ENCODE measurements at regions not wholly inside any gene's neighbourhood (a gene's known extent, or its start where the extent isn't known, plus 50 kb on each side); places are given as distances from the start of the nearest gene placed in this dataset.

GRCh38 chr15:93188236-93188635 is 99.2 kb upstream of the RGMA start (continued):
- TF ChIP-seq CSRNP3 (CRISPR knock-in tag; IDR thresholded peaks at IDR 0.05) (no peak), ZNF70 (CRISPR knock-in tag; IDR thresholded peaks at IDR 0.05) (no peak), ZFP3 (CRISPR knock-in tag; IDR thresholded peaks at IDR 0.05) (no peak)

- no peak for TF ChIP-seq PATZ1 (CRISPR knock-in tag; IDR thresholded peaks at IDR 0.05; ENCODE audit: borderline replicate concordance)
- TF ChIP-seq ZFP3 (CRISPR knock-in tag; IDR thresholded peaks at IDR 0.05), result no peak
- no peak for TF ChIP-seq ZNF70 (CRISPR knock-in tag; IDR thresholded peaks at IDR 0.05)
- no peak for TF ChIP-seq GLIS3 (CRISPR knock-in tag; IDR thresholded peaks at IDR 0.05)
- TF ChIP-seq PPARA (CRISPR knock-in tag; IDR thresholded peaks at IDR 0.05; ENCODE audit: borderline replicate concordance), result no peak
- no peak for ATAC-seq
These were observed 96.8 kb upstream of the RGMA start for GRCh38 chr15:93185796-93186195.

GRCh38 chr15:93182703-93183205 is 93.7 kb upstream of the RGMA start:
- ATAC-seq, result no peak
- no peak for TF ChIP-seq POU6F1 (CRISPR knock-in tag; IDR thresholded peaks at IDR 0.05; ENCODE audit: borderline replicate concordance, low read depth)
- no peak for TF ChIP-seq TCF4 (CRISPR knock-in tag; IDR thresholded peaks at IDR 0.05; ENCODE audit: borderline replicate concordance)
- no peak for TF ChIP-seq PPARA (CRISPR knock-in tag; IDR thresholded peaks at IDR 0.05; ENCODE audit: borderline replicate concordance)
- no peak for TF ChIP-seq GLIS3 (CRISPR knock-in tag; IDR thresholded peaks at IDR 0.05)
- no peak for TF ChIP-seq RARB (CRISPR knock-in tag; IDR thresholded peaks at IDR 0.05)
- TF ChIP-seq ZNF565 (CRISPR knock-in tag; conservative IDR thresholded peaks at IDR 0.05; ENCODE audit: low read depth), result no peak
- no peak for TF ChIP-seq ZC3H10 (CRISPR knock-in tag; IDR thresholded peaks at IDR 0.05)
- no peak for TF ChIP-seq TOX (CRISPR knock-in tag; IDR thresholded peaks at IDR 0.05; ENCODE audit: borderline replicate concordance)
- no peak for TF ChIP-seq CSDC2 (CRISPR knock-in tag; IDR thresholded peaks at IDR 0.05)
- TF ChIP-seq TSHZ2 (CRISPR knock-in tag; IDR thresholded peaks at IDR 0.05), result no peak

- TF ChIP-seq BACH2 (CRISPR knock-in tag; IDR thresholded peaks at IDR 0.05; ENCODE audit: borderline replicate concordance) (no peak), ARNTL (CRISPR knock-in tag; IDR thresholded peaks at IDR 0.05; ENCODE audit: borderline replicate concordance, low read depth) (no peak), OSR1 (CRISPR knock-in tag; IDR thresholded peaks at IDR 0.05) (no peak), CSRNP3 (CRISPR knock-in tag; IDR thresholded peaks at IDR 0.05) (no peak), PATZ1 (CRISPR knock-in tag; IDR thresholded peaks at IDR 0.05; ENCODE audit: borderline replicate concordance) (no peak), ZNF565 (CRISPR knock-in tag; conservative IDR thresholded peaks at IDR 0.05; ENCODE audit: low read depth) (no peak), PPARA (CRISPR knock-in tag; IDR thresholded peaks at IDR 0.05; ENCODE audit: borderline replicate concordance) (no peak), SNAI2 (CRISPR knock-in tag; IDR thresholded peaks at IDR 0.05) (no peak), ISL1 (CRISPR knock-in tag; IDR thresholded peaks at IDR 0.05) (no peak), ESRRG (CRISPR knock-in tag; IDR thresholded peaks at IDR 0.05) (no peak), TSHZ2 (CRISPR knock-in tag; IDR thresholded peaks at IDR 0.05) (no peak), CSDC2 (CRISPR knock-in tag; IDR thresholded peaks at IDR 0.05) (no peak), RARB (CRISPR knock-in tag; IDR thresholded peaks at IDR 0.05) (no peak), ZC3H10 (CRISPR knock-in tag; IDR thresholded peaks at IDR 0.05) (no peak), ZNF8 (CRISPR knock-in tag; IDR thresholded peaks at IDR 0.05) (no peak), ZFP3 (CRISPR knock-in tag; IDR thresholded peaks at IDR 0.05) (no peak)
- ATAC-seq, result no peak
These were observed 91.6 kb upstream of the RGMA start for GRCh38 chr15:93180656-93181055.
